ENCODE measurements at regions not wholly inside any gene's neighbourhood (a gene's known extent, or its start where the extent isn't known, plus 50 kb on each side); places are given as distances from the start of the nearest gene placed in this dataset.

GRCh38 chr1:219269171-219269570 lies 95.5 kb downstream of the LYPLAL1 start:
- ATAC-seq (no peak), DNase-seq (no peak)
- H3K27ac Mint-ChIP-seq, result no peak overlapping the region
- H3K27me3 Mint-ChIP-seq, result no peaks in the 10 kb centered on the region
- H3K4me1 Mint-ChIP-seq, result no peaks in the 10 kb centered on the region
- peaks cover 0 to 4% of the 10 kb centered on the region in 2 donors for H3K9me3 Mint-ChIP-seq
- no peak overlapping the region for H3K4me3 Mint-ChIP-seq

DNA sequence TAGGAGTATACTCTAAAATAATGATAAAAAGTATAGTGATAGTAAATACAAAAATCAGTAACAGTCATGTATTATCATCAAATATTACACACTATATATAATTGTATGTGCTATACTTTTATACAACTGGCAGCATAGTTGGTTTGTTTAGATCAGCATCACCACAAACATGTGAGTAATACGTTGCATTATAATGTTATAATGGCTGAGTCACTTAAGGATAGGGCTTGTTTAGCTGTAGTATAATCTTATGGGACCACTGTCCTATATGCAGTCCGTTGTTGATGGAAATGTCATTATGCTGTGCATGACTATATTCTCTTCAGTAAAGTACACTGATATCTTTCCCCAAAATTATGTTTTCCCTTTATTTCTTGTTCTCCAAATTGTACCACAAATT lies 92.8 kb downstream of the LYPLAL1 start:
- ATAC-seq (no peak), DNase-seq (no peak)
- Mint-ChIP-seq H3K4me3 (no peak overlapping the region), H3K27ac (no peak overlapping the region), H3K4me1 (no peaks in the 10 kb centered on the region), H3K27me3 (no peaks in the 10 kb centered on the region), H3K9me3 (peaks cover 4 to 14% of the 10 kb centered on the region in 2 donors)

GRCh38 chr1:219265026-219265515 lies 91.4 kb downstream of the LYPLAL1 start:
- Mint-ChIP-seq H3K9me3 (peaks cover 3 to 14% of the 10 kb centered on the region in 2 donors), H3K4me3 (no peak overlapping the region), H3K4me1 (no peaks in the 10 kb centered on the region), H3K27me3 (no peaks in the 10 kb centered on the region), H3K27ac (no peak overlapping the region)
- ATAC-seq, result no peak
- no peak for DNase-seq

GRCh38 chr1:219264561-219264960 lies 90.9 kb downstream of the LYPLAL1 start:
- no peak for DNase-seq
- Mint-ChIP-seq H3K4me1 (no peaks in the 10 kb centered on the region), H3K27ac (no peak overlapping the region), H3K9me3 (peaks cover 0 to 14% of the 10 kb centered on the region in 2 donors), H3K4me3 (no peak overlapping the region), H3K27me3 (no peaks in the 10 kb centered on the region)
- ATAC-seq, result no peak

Measured in stimulated activated naive CD8-positive, alpha-beta T cell treated with anti-CD3 and anti-CD28 coated beads, Interleukin-15, amount 100 ng/mL, for 72 hours (primary cell).